Neuronal stem cell (in vitro differentiated cells): ENCODE measurements at regions not wholly inside any gene's neighbourhood (a gene's known extent, or its start where the extent isn't known, plus 50 kb on each side); places are given as distances from the start of the nearest gene placed in this dataset.
A peak's percentile ranks its signal among the peaks of the same experiment; 100 is the strongest.

Source experiments
- DNase-seq: peaks from one replicate; pipeline ENCODE4 v3.0.0-alpha.2; 2013; ENCODE audit warnings: low spot score
- H2AFZ ChIP-seq: one replicate; pipeline ENCODE4 v1.6.1; 2013; ENCODE audit warnings: mild to moderate bottlenecking, low read length, inconsistent platforms
- H2AK5ac ChIP-seq: 2 replicates; pipeline ENCODE4 v1.6.1; 2013; ENCODE audit warnings: low read depth, mild to moderate bottlenecking, inconsistent platforms, low read length, moderate library complexity, mixed read lengths
- H2BK120ac ChIP-seq: 2 replicates; pipeline ENCODE4 v1.6.1; 2013; ENCODE audit warnings: low read depth, mild to moderate bottlenecking, inconsistent platforms, low read length, moderate library complexity, mixed read lengths
- H2BK12ac ChIP-seq: one replicate; pipeline ENCODE4 v1.6.1; 2013; ENCODE audit warnings: low read length, inconsistent platforms
- H2BK15ac ChIP-seq: 2 replicates; pipeline ENCODE4 v1.6.1; 2013; ENCODE audit warnings: mild to moderate bottlenecking, low read length, inconsistent platforms, mixed read lengths
- H2BK5ac ChIP-seq: one replicate; pipeline ENCODE4 v1.6.1; 2013; ENCODE audit warnings: inconsistent platforms, mild to moderate bottlenecking, low read length, moderate library complexity
- H3K14ac ChIP-seq: one replicate; pipeline ENCODE4 v1.6.1; 2013; ENCODE audit warnings: low read length, inconsistent platforms
- H3K18ac ChIP-seq: 2 replicates; pipeline ENCODE4 v1.6.1; 2013; ENCODE audit warnings: low read length, inconsistent platforms
- H3K23ac ChIP-seq: 2 replicates; pipeline ENCODE4 v1.6.1; 2013; ENCODE audit warnings: low read depth, mild to moderate bottlenecking, mixed read lengths, low read length, inconsistent platforms; ENCODE audit not compliant: poor library complexity
- H3K27ac ChIP-seq: replicated peaks from 3 replicates; pipeline ENCODE4 v1.5.1; 2013; ENCODE audit warnings: low read length, inconsistent platforms
- H3K27me3 ChIP-seq, 3 experiments: 2 replicates each; pipeline ENCODE4 v1.6.1; 2013; ENCODE audit warnings: low read length in 3 of 3, mild to moderate bottlenecking in 2 of 3, inconsistent platforms in 1 of 3, low read depth in 1 of 3, mixed read lengths in 1 of 3, moderate library complexity in 1 of 3; ENCODE audit not compliant: control insufficient read depth in 3 of 3, insufficient read depth in 3 of 3
- H3K36me3 ChIP-seq, 2 donors: replicated peaks in 1 of 2; 2 replicates each; pipeline ENCODE4 v1.6.1; 2013; ENCODE audit warnings: low read length in 2 of 2; ENCODE audit not compliant: control insufficient read depth in 2 of 2, insufficient read depth in 2 of 2
- H3K4ac ChIP-seq: 2 replicates; pipeline ENCODE4 v1.6.1; 2013; ENCODE audit warnings: inconsistent platforms, mild to moderate bottlenecking, low read length, moderate library complexity
- H3K4me1 ChIP-seq, 2 donors: 1 replicate in 1 of 2; 2 replicates in 1 of 2; pipeline ENCODE4 v1.6.1; 2013; ENCODE audit warnings: low read length in 2 of 2, low read depth in 1 of 2; ENCODE audit not compliant: control insufficient read depth in 2 of 2, insufficient read depth in 1 of 2
- H3K4me2 ChIP-seq: one replicate; pipeline ENCODE4 v1.6.1; 2013; ENCODE audit warnings: mild to moderate bottlenecking, low read length, inconsistent platforms; ENCODE audit not compliant: insufficient read depth, poor library complexity, severe bottlenecking
- H3K4me3 ChIP-seq, 2 donors: 2 replicates each; pipeline ENCODE4 v1.5.1; 2013; ENCODE audit warnings: low read length in 2 of 2, mild to moderate bottlenecking in 2 of 2, inconsistent platforms in 1 of 2, moderate library complexity in 1 of 2
- H3K79me1 ChIP-seq: one replicate; pipeline ENCODE4 v1.6.1; 2013; ENCODE audit warnings: low read depth, mild to moderate bottlenecking, inconsistent platforms, low read length, moderate library complexity
- H3K9ac ChIP-seq: one replicate; pipeline ENCODE4 v1.6.1; 2013; ENCODE audit warnings: mild to moderate bottlenecking, low read depth, low read length, inconsistent platforms; ENCODE audit not compliant: poor library complexity
- H3K9me3 ChIP-seq, 2 donors: replicated peaks in 1 of 2; 2 replicates each; pipeline versions ENCODE3 to v1.6.1; 2013; ENCODE audit warnings: low read length in 2 of 2, mild to moderate bottlenecking in 2 of 2, inconsistent platforms in 1 of 2, low read depth in 1 of 2, mixed read lengths in 1 of 2, moderate library complexity in 1 of 2; ENCODE audit not compliant: control insufficient read depth in 2 of 2, insufficient read depth in 1 of 2
- H4K8ac ChIP-seq: one replicate; pipeline ENCODE4 v1.6.1; 2013; ENCODE audit warnings: low read depth, mild to moderate bottlenecking, inconsistent platforms, low read length, moderate library complexity
- H4K91ac ChIP-seq: one replicate; pipeline ENCODE4 v1.6.1; 2013; ENCODE audit warnings: low read length, low read depth, mild to moderate bottlenecking, inconsistent platforms; ENCODE audit not compliant: poor library complexity
- WGBS, 2 donors: extraction: QIAGEN DNeasy Blood & Tissue Kit; methylation state at CpG; one replicate each; pipeline ENCODE4 v1.1.7; 2013; ENCODE audit warnings: missing lambda C conversion rate in 2 of 2, mixed read lengths in 1 of 2; ENCODE audit not compliant: insufficient read length in 2 of 2, insufficient replicate concordance in 1 of 2; ENCODE audit errors: extremely low coverage in 2 of 2; 5-methylcytosine and 5-hydroxymethylcytosine counted together

DNA sequence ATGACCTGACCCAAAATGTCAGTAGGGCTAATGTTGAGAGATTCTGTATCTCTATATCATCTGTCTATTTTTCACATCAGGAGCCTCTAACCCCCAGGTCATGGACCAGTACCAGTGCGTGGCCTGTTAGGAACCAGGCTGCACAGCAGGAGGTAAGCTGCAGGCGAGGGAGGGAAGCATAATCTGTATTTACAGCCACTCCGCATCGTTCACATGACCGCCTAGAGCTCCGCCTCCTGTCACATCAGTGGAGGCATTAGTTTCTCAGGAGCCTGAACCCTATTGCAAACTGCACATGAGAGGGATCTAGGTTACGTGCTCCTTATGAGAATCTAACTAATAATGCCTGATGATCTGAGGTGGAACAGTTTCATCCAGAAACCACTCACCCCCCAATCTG is 180.6 kb downstream of the RDH14 start:
- no peaks in the 10 kb centered on the region for H3K36me3 ChIP-seq
- no CpG with 5 or more reads among the region's 7 CpGs for WGBS, 2 donors

DNA sequence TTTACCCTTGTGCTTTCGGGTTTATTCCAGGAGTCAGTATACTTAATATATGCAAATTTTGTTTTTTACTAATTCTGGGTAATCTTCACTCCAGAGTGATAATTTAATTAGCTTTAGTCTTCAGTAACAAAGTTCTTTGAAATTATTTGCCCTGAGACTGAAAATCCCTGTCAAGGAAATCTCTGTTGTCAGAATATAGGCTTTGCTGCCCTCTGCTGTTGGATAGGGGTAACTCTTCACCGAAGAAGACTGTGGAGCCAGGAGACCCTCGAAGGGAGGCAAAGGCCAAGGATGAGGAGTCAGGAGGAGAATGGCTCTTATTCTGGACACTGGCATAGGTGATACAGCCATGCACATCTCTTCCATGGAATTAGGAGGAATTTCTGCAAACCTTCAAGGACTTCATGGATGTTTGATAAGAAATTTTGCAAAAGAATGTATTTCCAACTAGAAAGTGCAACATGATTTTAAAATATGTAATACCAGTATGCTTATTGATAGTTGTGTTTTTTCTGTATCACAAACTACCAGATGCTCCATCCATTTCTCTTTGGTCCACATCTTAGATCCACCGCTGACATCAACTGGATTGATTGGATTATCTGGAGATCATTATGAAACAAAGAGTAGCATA is 182.3 kb downstream of the RDH14 start:
- no peak overlapping the region for H2BK12ac ChIP-seq
- no peak overlapping the region for H3K23ac ChIP-seq
- H3K9ac ChIP-seq: no peak overlapping the region
- no peak overlapping the region for H2BK120ac ChIP-seq
- no peak overlapping the region for H3K18ac ChIP-seq
- H2AFZ ChIP-seq: no peak overlapping the region
- no peaks in the 10 kb centered on the region for H3K9me3 ChIP-seq
- no peak overlapping the region for H2AK5ac ChIP-seq
- no peaks in the 10 kb centered on the region for H3K4me1 ChIP-seq
- DNase-seq: peak; percentile 56
- no peaks in the 10 kb centered on the region for H3K79me1 ChIP-seq
- no peak overlapping the region for H4K8ac ChIP-seq
- H3K27ac ChIP-seq: no peak overlapping the region
- no peak overlapping the region for H3K4ac ChIP-seq
- no peak overlapping the region for H2BK15ac ChIP-seq
- no peak overlapping the region for H2BK5ac ChIP-seq
- H3K27me3 ChIP-seq: peaks cover 0 to 4% (median 0%) of the 10 kb centered on the region in 3 experiments
- H3K36me3 ChIP-seq: no peaks in the 10 kb centered on the region
- H3K4me3 ChIP-seq: no peak overlapping the region
- WGBS, 2 donors: no CpG with 5 or more reads among the region's 4 CpGs
- H3K14ac ChIP-seq: no peak overlapping the region
- no peak overlapping the region for H3K4me2 ChIP-seq
- H4K91ac ChIP-seq: no peak overlapping the region

More for the DNA sequence above, 180.6 kb downstream of the RDH14 start:
- H3K9ac ChIP-seq: no peak overlapping the region
- no peak overlapping the region for H3K23ac ChIP-seq
- no peak overlapping the region for H3K27ac ChIP-seq
- no peaks in the 10 kb centered on the region for H3K79me1 ChIP-seq
- no peak overlapping the region for H2AK5ac ChIP-seq
- no peak overlapping the region for H2BK15ac ChIP-seq
- H3K18ac ChIP-seq: no peak overlapping the region
- no peak overlapping the region for H4K8ac ChIP-seq
- H3K14ac ChIP-seq: no peak overlapping the region
- no peak overlapping the region for H3K4ac ChIP-seq
- H3K4me3 ChIP-seq: no peak overlapping the region
- no peak overlapping the region for H2AFZ ChIP-seq
- no peak overlapping the region for H2BK120ac ChIP-seq
- no peak overlapping the region for H2BK5ac ChIP-seq
- H3K4me2 ChIP-seq: no peak overlapping the region
- no peak for DNase-seq
- no peak overlapping the region for H4K91ac ChIP-seq
- peaks cover 0 to 4% (median 0%) of the 10 kb centered on the region in 3 experiments for H3K27me3 ChIP-seq
- no peak overlapping the region for H2BK12ac ChIP-seq
- H3K4me1 ChIP-seq: no peaks in the 10 kb centered on the region
- no peaks in the 10 kb centered on the region for H3K9me3 ChIP-seq

- no peak for DNase-seq
- H3K36me3 ChIP-seq: no peaks in the 10 kb centered on the region
- WGBS, 2 donors: no CpG with 5 or more reads among the region's 4 CpGs
- H2BK5ac ChIP-seq: no peak overlapping the region
- H3K9me3 ChIP-seq: no peaks in the 10 kb centered on the region
- no peaks in the 10 kb centered on the region for H3K27me3 ChIP-seq
- H2BK120ac ChIP-seq: no peak overlapping the region
- no peak overlapping the region for H3K23ac ChIP-seq
- no peak overlapping the region for H2BK15ac ChIP-seq
- no peak overlapping the region for H3K4me2 ChIP-seq
- no peak overlapping the region for H3K14ac ChIP-seq
- H3K9ac ChIP-seq: no peak overlapping the region
- no peaks in the 10 kb centered on the region for H3K79me1 ChIP-seq
- H3K18ac ChIP-seq: no peak overlapping the region
- no peak overlapping the region for H2BK12ac ChIP-seq
- no peak overlapping the region for H3K4me3 ChIP-seq
- no peak overlapping the region for H3K27ac ChIP-seq
- H2AFZ ChIP-seq: no peak overlapping the region
- no peaks in the 10 kb centered on the region for H3K4me1 ChIP-seq
- no peak overlapping the region for H4K8ac ChIP-seq
- H3K4ac ChIP-seq: no peak overlapping the region
- H4K91ac ChIP-seq: no peak overlapping the region
- no peak overlapping the region for H2AK5ac ChIP-seq
Observed at GRCh38 chr2:18376936-18377335, 183.5 kb downstream of the RDH14 start.

DNA sequence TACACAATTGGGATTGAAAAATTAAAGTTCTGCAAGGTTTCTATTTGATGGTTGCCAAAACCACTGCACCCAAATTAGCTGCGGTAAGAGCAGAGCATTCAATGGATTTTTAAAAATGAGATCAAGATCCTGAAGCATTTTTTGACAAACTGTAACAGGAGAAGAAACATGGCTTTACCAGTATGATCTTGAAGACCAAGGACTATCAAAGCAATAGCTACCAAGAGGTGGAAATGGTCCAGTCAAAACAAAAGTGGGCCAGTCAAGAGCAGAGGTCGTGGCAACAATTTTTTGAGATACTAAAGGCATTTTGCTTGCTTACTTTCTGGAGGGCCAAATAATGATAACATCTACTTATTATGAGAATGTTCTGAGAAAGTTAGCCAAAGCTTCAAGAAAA is 186.8 kb downstream of the RDH14 start:
- no peak overlapping the region for H3K4me3 ChIP-seq
- H3K9ac ChIP-seq: no peak overlapping the region
- no peak overlapping the region for H3K4me2 ChIP-seq
- H3K14ac ChIP-seq: no peak overlapping the region
- H2BK15ac ChIP-seq: no peak overlapping the region
- H3K27ac ChIP-seq: no peak overlapping the region
- no peak overlapping the region for H4K8ac ChIP-seq
- no peak overlapping the region for H2AFZ ChIP-seq
- no peaks in the 10 kb centered on the region for H3K36me3 ChIP-seq
- no peaks in the 10 kb centered on the region for H3K4me1 ChIP-seq
- H2BK5ac ChIP-seq: no peak overlapping the region
- no peak for DNase-seq
- H2BK120ac ChIP-seq: no peak overlapping the region
- H3K27me3 ChIP-seq: no peaks in the 10 kb centered on the region
- no peaks in the 10 kb centered on the region for H3K79me1 ChIP-seq
- no peak overlapping the region for H3K4ac ChIP-seq
- no peaks in the 10 kb centered on the region for H3K9me3 ChIP-seq
- H2AK5ac ChIP-seq: no peak overlapping the region
- no CpG with 5 or more reads among the region's 2 CpGs for WGBS, 2 donors
- H3K18ac ChIP-seq: no peak overlapping the region
- H4K91ac ChIP-seq: no peak overlapping the region
- H2BK12ac ChIP-seq: no peak overlapping the region
- no peak overlapping the region for H3K23ac ChIP-seq
